ENCODE measurements at regions not wholly inside any gene's neighbourhood (a gene's known extent, or its start where the extent isn't known, plus 50 kb on each side); places are given as distances from the start of the nearest gene placed in this dataset.

DNA sequence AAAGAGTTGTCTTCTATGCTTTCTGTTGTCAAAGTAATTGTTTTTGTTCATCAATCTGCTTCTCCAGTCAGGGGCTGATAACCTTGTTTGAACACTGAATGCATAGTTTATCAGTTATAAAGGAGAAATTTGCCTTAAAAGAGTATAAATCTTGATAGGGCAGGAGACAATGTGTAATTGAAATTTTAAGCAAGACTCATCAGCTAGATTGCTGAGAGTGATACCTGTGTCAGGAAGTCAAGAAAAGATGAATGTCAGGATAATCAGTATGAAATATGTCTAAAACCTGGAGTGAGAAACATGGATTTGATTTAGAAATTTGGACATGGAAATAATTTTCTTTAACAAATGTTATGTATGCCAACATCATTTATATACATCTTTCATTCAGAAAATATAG, 1258.1 kb downstream of the EFNA5 start (continued):
- TF ChIP-seq NR2F2 (IDR thresholded peaks at IDR 0.05) (no peak), TAF1 (conservative IDR thresholded peaks at IDR 0.05) (no peak), HNF4A (conservative IDR thresholded peaks at IDR 0.05) (no peak), RAD21 (IDR thresholded peaks at IDR 0.05) (no peak), GABPA (IDR thresholded peaks at IDR 0.05 in 1 of 2, conservative IDR thresholded peaks at IDR 0.05 in 1 of 2) (no peak), FOXA1 (IDR thresholded peaks at IDR 0.05) (no peak)
- TF ChIP-seq, protein P1, sequence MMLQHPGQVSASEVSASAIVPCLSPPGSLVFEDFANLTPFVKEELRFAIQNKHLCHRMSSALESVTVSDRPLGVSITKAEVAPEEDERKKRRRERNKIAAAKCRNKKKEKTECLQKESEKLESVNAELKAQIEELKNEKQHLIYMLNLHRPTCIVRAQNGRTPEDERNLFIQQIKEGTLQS (IDR thresholded peaks at IDR 0.05): no peak

DNA sequence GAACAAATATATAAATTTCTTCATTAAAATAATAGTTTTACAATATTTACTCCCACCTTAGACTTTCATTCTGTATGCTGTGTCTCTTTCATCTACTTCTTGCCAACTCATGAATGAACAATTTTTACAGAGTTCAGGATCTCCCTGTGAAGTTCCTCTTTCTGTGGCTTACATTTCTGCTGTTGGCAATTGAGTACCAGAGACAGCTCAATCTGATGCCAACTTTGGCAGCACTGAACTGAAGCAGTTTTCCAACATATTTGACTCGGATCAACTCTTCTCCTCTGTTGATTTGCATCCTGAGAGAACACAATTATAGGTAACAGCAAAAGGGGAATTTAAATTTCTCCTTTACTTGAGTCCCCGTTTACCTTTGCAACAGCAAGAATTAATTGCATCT, 1262.2 kb downstream of the EFNA5 start:
- TF ChIP-seq HNF4A (conservative IDR thresholded peaks at IDR 0.05): no peak
- no peak for TF ChIP-seq RXRA (IDR thresholded peaks at IDR 0.05)
- TF ChIP-seq, protein P2, sequence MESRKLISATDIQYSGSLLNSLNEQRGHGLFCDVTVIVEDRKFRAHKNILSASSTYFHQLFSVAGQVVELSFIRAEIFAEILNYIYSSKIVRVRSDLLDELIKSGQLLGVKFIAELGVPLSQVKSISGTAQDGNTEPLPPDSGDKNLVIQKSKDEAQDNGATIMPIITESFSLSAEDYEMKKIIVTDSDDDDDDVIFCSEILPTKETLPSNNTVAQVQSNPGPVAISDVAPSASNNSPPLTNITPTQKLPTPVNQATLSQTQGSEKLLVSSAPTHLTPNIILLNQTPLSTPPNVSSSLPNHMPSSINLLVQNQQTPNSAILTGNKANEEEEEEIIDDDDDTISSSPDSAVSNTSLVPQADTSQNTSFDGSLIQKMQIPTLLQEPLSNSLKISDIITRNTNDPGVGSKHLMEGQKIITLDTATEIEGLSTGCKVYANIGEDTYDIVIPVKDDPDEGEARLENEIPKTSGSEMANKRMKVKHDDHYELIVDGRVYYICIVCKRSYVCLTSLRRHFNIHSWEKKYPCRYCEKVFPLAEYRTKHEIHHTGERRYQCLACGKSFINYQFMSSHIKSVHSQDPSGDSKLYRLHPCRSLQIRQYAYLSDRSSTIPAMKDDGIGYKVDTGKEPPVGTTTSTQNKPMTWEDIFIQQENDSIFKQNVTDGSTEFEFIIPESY (IDR thresholded peaks at IDR 0.05): no peak
- TF ChIP-seq TAF1 (conservative IDR thresholded peaks at IDR 0.05): no peak
- TF ChIP-seq, protein P3, sequence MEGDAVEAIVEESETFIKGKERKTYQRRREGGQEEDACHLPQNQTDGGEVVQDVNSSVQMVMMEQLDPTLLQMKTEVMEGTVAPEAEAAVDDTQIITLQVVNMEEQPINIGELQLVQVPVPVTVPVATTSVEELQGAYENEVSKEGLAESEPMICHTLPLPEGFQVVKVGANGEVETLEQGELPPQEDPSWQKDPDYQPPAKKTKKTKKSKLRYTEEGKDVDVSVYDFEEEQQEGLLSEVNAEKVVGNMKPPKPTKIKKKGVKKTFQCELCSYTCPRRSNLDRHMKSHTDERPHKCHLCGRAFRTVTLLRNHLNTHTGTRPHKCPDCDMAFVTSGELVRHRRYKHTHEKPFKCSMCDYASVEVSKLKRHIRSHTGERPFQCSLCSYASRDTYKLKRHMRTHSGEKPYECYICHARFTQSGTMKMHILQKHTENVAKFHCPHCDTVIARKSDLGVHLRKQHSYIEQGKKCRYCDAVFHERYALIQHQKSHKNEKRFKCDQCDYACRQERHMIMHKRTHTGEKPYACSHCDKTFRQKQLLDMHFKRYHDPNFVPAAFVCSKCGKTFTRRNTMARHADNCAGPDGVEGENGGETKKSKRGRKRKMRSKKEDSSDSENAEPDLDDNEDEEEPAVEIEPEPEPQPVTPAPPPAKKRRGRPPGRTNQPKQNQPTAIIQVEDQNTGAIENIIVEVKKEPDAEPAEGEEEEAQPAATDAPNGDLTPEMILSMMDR (IDR thresholded peaks at IDR 0.05; ENCODE audit: low read depth, low read length, missing input control): no peak
- no peak for TF ChIP-seq NR2F2 (IDR thresholded peaks at IDR 0.05)
- TF ChIP-seq, protein P1 (IDR thresholded peaks at IDR 0.05): no peak
- TF ChIP-seq FOXA2 (IDR thresholded peaks at IDR 0.05): no peak
- TF ChIP-seq YY1 (IDR thresholded peaks at IDR 0.05): no peak
- no peak for TF ChIP-seq FOXA1 (IDR thresholded peaks at IDR 0.05)
- no peak for TF ChIP-seq RAD21 (IDR thresholded peaks at IDR 0.05)
- no peak for DNase-seq (ENCODE audit: low spot score)
- H3K36me3 ChIP-seq (ENCODE audit: control insufficient read depth in 4 of 4, insufficient read depth in 3 of 4, low read depth in 1 of 4, low read length in 3 of 4): no peaks in the 10 kb centered on the region
- no peaks in the 10 kb centered on the region for H3K4me1 ChIP-seq (ENCODE audit: control insufficient read depth in 4 of 4, insufficient read depth in 4 of 4, low read length in 3 of 4)
- H3K27me3 ChIP-seq (ENCODE audit: control insufficient read depth in 4 of 4, insufficient read depth in 4 of 4, low read length in 3 of 4): no peaks in the 10 kb centered on the region
- no peaks in the 10 kb centered on the region for H3K9me3 ChIP-seq (ENCODE audit: control insufficient read depth in 4 of 4, low read length in 3 of 4)
- WGBS: 54% methylated on average over 2 of the region's 2 CpGs
- no peak overlapping the region for H3K4me3 ChIP-seq (ENCODE audit: low read depth in 1 of 3, low read length in 3 of 3)
- H3K9ac ChIP-seq (ENCODE audit: low read depth in 1 of 2, low read length in 2 of 2): no peak overlapping the region
- no peak overlapping the region for H3K27ac ChIP-seq (ENCODE audit: low read depth in 1 of 2, low read length in 2 of 2)

DNA sequence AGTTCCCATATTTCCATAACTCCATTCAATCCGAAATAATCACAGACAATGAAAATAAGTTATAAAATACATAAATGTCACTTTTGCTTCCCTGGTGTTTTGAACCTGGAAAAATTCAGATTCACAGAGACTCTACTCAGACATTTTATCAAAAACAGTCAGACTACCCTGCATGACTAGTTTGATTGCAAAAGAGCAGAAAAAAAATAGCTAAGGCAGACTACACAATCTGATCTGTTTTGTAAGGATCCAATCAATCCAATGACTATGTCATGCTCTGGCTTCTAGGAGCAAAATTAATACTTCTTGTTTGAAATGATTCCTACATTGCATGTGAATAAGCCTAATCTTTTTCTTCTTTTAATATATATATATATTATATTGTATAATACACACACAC, 1262.6 kb downstream of the EFNA5 start:
- WGBS: 37% methylated on average over 1 of the region's 1 CpG

More for the DNA sequence above, 1262.6 kb downstream of the EFNA5 start:
- no peak for DNase-seq (ENCODE audit: low spot score)
- Histone ChIP-seq H3K4me1 (ENCODE audit: control insufficient read depth in 4 of 4, insufficient read depth in 4 of 4, low read length in 3 of 4) (no peaks in the 10 kb centered on the region), H3K27me3 (ENCODE audit: control insufficient read depth in 4 of 4, insufficient read depth in 4 of 4, low read length in 3 of 4) (no peaks in the 10 kb centered on the region), H3K4me3 (ENCODE audit: low read depth in 1 of 3, low read length in 3 of 3) (no peak overlapping the region), H3K9ac (ENCODE audit: low read depth in 1 of 2, low read length in 2 of 2) (no peak overlapping the region), H3K36me3 (ENCODE audit: control insufficient read depth in 4 of 4, insufficient read depth in 3 of 4, low read depth in 1 of 4, low read length in 3 of 4) (no peaks in the 10 kb centered on the region), H3K27ac (ENCODE audit: low read depth in 1 of 2, low read length in 2 of 2) (no peak overlapping the region), H3K9me3 (ENCODE audit: control insufficient read depth in 4 of 4, low read length in 3 of 4) (no peaks in the 10 kb centered on the region)
- TF ChIP-seq TAF1 (conservative IDR thresholded peaks at IDR 0.05) (no peak), SP1 (IDR thresholded peaks at IDR 0.05) (no peak), RXRA (IDR thresholded peaks at IDR 0.05) (no peak), GABPA (IDR thresholded peaks at IDR 0.05 in 1 of 2, conservative IDR thresholded peaks at IDR 0.05 in 1 of 2) (no peak)

All from liver (tissue), 8 donors.